Activated naive CD4-positive, alpha-beta T cell treated with anti-CD3 and anti-CD28 coated beads, Interleukin-2, amount 50 U/mL, for 72 hours (primary cell): ENCODE measurements at regions not wholly inside any gene's neighbourhood (a gene's known extent, or its start where the extent isn't known, plus 50 kb on each side); places are given as distances from the start of the nearest gene placed in this dataset.
"Not testable (repeated sequence)": the region's sequence is repeated elsewhere in the genome, so short reads cannot be mapped to it uniquely, and the experiment has no call there.

Experiments used
- ATAC-seq, 2 donors: fragments of 150-1000 bp; cut with Tn5 transposase; 2 replicates each; pipeline ENCODE4 v1.10.0; 2021; ENCODE audit warnings: mild to moderate bottlenecking in 2 of 2, moderate library complexity in 2 of 2
- DNase-seq, 2 donors: peaks; one replicate each; pipeline ENCODE4 v3.0.0; 2021 to 2022; ENCODE audit warnings: low spot score in 2 of 2
- H3K27ac Mint-ChIP-seq, 2 donors: one replicate each; pipeline ENCODE4 v1.8.0; 2022; ENCODE audit warnings: mild to moderate bottlenecking in 2 of 2, mixed read lengths in 2 of 2
- H3K36me3 Mint-ChIP-seq, 2 donors: one replicate each; pipeline ENCODE4 v1.8.0; 2022; ENCODE audit warnings: mixed read lengths in 2 of 2
- H3K9me3 Mint-ChIP-seq, 2 donors: one replicate each; pipeline ENCODE4 v1.8.0; 2022; ENCODE audit warnings: mixed read lengths in 2 of 2

GRCh38 chr2:13212115-13212514, 495.4 kb downstream of the TRIB2 start:
- H3K36me3 Mint-ChIP-seq, result no peaks in the 10 kb centered on the region
- DNase-seq (no peak), ATAC-seq (no peak)
- H3K27ac Mint-ChIP-seq, result no peak overlapping the region
- H3K9me3 Mint-ChIP-seq, result peaks cover 7 to 15% of the 10 kb centered on the region in 2 donors

DNA sequence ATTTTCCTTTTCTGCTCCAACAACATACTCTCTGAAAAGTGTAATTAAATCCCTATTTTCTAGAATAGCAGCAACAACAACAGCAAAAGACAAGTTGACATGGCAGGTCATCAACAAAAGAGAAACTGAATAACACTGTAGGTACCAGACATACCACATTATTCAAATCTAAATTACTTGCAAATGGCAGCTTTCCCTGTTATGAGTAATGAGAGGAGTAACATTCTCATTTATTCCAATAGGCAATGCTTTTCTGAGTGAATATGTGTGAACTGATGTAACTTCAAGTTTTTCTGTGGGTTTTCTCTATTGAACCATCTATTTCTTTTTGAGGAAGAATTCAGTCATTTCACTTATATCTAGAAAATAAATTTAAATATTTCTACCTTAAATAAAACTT, 501.5 kb downstream of the TRIB2 start:
- peaks cover 4 to 10% of the 10 kb centered on the region in 2 donors for H3K9me3 Mint-ChIP-seq
- no peak overlapping the region for H3K27ac Mint-ChIP-seq
- DNase-seq, result no peak
- H3K36me3 Mint-ChIP-seq, result no peaks in the 10 kb centered on the region
- ATAC-seq, result peak in 1 of 2 donors; percentile 51

DNA sequence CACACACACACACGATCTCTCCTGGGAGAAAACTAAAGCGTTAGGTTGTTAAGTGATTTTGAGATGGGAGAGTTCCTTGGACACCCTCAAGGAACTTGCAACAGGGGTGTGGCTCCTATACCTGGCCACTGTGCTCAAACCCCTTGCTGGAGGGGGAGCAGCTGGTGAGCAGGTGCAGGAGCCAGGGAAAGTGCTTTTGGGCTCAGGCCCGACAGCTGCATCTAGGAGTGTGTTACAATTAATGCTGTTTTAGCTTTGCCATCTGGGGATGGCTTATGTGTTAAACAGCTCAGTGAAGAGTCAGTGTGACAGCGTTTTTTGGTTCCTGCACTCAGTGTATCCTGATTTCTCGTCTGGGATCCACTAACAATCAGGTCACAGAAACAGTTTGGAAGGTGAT, 510.8 kb downstream of the TRIB2 start:
- no peaks in the 10 kb centered on the region for H3K36me3 Mint-ChIP-seq
- peaks cover 0 to 3% of the 10 kb centered on the region in 2 donors for H3K9me3 Mint-ChIP-seq
- DNase-seq (no peak), ATAC-seq (no peak)
- no peak overlapping the region for H3K27ac Mint-ChIP-seq

- peaks cover 0 to 3% of the 10 kb centered on the region in 2 donors for H3K9me3 Mint-ChIP-seq
- DNase-seq (no peak), ATAC-seq (no peak)
- H3K36me3 Mint-ChIP-seq, result no peaks in the 10 kb centered on the region
- H3K27ac Mint-ChIP-seq, result no peak overlapping the region
These were observed 513.5 kb downstream of the TRIB2 start for GRCh38 chr2:13230221-13230620.

DNA sequence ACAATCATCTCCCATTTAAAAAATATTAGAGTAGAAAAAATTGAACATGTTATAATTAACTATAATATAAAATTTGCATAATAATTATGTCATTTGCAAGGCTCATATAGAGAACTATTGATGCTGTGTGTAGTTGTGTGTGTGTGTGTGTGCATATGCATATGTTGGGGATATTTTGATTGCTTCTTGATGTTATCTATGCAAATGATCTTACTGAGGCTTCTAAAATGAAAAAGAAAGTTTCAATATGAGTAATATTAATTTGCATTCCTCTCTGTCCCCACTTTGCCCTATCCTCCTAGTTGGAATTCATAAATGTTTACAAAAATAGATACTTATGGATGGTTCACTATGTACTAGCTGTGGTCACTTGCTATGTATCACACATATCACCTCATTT, 523.3 kb downstream of the TRIB2 start:
- Mint-ChIP-seq H3K9me3 (no peaks in the 10 kb centered on the region), H3K27ac (no peak overlapping the region), H3K36me3 (no peaks in the 10 kb centered on the region)
- DNase-seq (no peak), ATAC-seq (no peak)

DNA sequence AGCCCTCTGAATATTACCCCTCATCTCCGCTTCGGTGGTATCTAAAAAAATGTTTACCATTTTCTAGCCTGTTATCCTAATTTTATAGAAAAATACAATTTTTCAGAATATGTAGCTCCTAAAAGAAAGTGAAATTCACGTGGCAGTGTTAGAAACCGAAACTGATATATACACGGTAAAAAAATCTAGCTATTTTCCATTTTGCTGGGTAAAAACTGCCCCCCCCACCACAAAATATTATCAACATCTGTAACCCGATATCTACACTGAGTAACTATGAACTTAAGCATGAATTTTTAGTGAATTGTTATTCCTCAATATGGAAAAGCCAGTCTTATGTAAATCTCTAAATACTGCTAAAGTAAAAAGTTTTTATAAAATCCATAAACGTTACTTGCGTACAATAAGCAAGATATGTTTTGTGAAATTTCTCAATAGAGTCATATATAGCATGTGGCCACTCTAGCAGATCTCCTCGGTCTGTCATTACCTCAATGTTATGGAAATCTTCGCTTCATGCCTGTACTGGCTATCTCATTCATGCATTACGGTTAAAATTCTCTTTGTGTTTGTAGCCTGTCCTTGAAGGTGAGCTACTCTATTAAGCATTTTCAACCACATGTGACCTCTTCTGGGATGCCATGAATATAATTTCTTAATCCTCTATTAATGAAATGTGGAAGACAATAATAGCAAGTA, 524.2 kb downstream of the TRIB2 start:
- DNase-seq, result no peak
- Mint-ChIP-seq H3K27ac (no peak overlapping the region), H3K36me3 (no peaks in the 10 kb centered on the region), H3K9me3 (no peaks in the 10 kb centered on the region)
- no peak for ATAC-seq

DNA sequence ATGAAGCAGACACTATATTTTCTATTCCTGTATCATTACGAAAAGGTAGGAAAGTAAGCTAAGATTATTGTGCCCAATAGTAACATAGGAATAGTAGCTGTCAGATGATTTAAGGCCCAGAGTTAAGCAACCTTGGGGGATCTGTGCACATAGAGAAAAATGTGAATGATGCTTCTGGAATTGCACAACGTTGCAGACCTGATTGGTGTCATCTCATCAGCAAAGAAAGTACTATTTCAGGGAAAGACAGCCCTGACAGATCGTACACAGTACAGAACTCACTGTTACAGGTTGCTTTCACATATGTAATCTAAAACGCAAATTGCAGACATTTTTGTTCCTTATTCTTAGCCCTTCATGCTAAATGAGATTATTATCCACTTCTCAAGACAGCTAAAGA, 535.9 kb downstream of the TRIB2 start:
- Mint-ChIP-seq H3K36me3 (no peaks in the 10 kb centered on the region), H3K9me3 (no peaks in the 10 kb centered on the region), H3K27ac (no peak overlapping the region)
- ATAC-seq (no peak), DNase-seq (no peak)

GRCh38 chr2:13255485-13255884, 538.7 kb downstream of the TRIB2 start:
- H3K9me3 Mint-ChIP-seq, result peaks cover 6 to 7% of the 10 kb centered on the region in 2 donors

GRCh38 chr2:13260402-13260801, 543.7 kb downstream of the TRIB2 start:
- H3K36me3 Mint-ChIP-seq, result no peaks in the 10 kb centered on the region
- DNase-seq, result no peak
- ATAC-seq, result no peak
- H3K27ac Mint-ChIP-seq, result no peak overlapping the region
- H3K9me3 Mint-ChIP-seq, result peaks cover 6 to 7% of the 10 kb centered on the region in 2 donors

More at GRCh38 chr2:13255485-13255884, 538.7 kb downstream of the TRIB2 start:
- DNase-seq (no peak), ATAC-seq (no peak)
- Mint-ChIP-seq H3K36me3 (no peaks in the 10 kb centered on the region), H3K27ac (no peak overlapping the region)

DNA sequence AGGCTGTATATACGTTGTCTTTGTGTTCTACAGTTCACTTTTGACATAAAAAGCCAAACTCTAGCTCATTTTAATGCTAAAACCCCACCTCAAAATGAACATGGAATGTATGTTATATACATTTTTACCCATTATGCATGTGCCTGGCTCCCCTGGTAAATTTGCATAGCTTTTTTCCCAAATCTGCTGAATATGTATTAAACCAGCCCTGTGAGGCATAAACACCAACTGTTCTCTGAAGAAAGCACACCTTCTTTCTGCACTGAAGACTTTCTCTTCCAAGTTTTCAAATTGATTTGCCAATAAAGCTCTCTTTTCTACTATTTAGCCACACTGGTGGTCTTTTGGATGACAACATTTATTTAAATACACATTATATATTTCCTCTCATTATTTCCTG, 549.4 kb downstream of the TRIB2 start:
- Mint-ChIP-seq H3K36me3 (no peaks in the 10 kb centered on the region), H3K9me3 (no peaks in the 10 kb centered on the region), H3K27ac (no peak overlapping the region)
- ATAC-seq (no peak), DNase-seq (no peak)

- Mint-ChIP-seq H3K36me3 (no peaks in the 10 kb centered on the region), H3K27ac (no peak overlapping the region), H3K9me3 (no peaks in the 10 kb centered on the region)
- DNase-seq, result no peak
- ATAC-seq, result no peak
These were observed 568.0 kb downstream of the TRIB2 start for GRCh38 chr2:13284688-13285087.

DNA sequence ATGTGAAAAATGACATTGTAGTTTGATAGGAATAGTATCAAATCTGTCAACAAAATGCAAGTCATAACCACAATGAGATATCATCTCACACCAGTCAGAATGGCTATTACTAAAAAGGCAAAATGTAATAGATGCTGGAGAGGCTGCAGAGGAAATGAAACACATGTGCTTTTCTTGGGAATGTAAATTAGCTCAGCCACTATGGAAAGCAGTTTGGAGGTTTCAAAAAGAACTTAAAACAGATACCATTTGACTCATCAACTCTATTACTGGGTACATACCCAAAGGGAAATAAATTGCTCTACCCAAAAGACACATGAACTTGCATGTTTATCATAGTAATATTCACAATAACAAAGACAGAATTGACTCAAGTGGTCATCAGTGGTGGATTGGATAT, 572.6 kb downstream of the TRIB2 start:
- DNase-seq (no peak), ATAC-seq (no peak)
- Mint-ChIP-seq H3K36me3 (no peaks in the 10 kb centered on the region), H3K9me3 (no peaks in the 10 kb centered on the region), H3K27ac (no peak overlapping the region)

DNA sequence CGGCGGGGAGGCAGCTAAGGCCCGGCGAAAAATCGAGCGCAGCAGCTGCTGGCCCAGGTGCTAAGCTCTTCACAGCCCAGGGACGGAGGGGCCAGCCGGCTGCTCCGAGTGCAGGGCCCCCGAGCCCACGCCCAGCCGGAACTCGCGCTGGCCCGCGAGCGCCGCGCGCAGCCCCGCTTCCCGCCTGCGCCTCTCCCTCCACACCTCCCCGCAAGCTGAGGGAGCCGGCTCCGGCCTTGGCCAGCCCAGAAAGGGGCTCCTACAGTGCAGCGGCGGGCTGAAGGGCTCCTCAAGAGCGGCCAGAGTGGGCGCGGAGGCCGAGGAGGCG, 591.7 kb downstream of the TRIB2 start:
- not testable (repeated sequence) for ATAC-seq, H3K36me3 Mint-ChIP-seq, DNase-seq, H3K27ac Mint-ChIP-seq
- H3K9me3 Mint-ChIP-seq, result peaks cover 10 to 11% of the 10 kb centered on the region in 2 donors

DNA sequence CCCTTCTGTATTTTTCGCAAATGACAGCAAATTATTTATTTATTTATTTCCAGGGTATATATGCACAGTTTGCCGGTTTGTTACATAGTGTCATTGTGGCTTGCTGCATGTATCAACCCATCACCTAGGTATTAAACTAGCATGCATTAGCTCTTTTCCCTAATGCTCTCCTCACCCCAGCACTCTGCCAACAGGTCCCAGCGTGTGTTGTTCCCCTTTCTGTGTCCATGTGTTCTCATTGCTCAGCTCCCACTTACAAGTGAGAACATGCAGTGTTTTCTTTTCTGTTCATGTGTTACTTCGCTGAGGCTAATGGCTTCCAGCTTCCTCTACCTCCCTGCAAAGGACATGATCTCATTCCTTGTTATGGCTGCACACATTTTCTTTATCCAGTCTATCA, 592.3 kb downstream of the TRIB2 start:
- ATAC-seq, result no peak
- H3K9me3 Mint-ChIP-seq, result peaks cover 12 to 15% of the 10 kb centered on the region in 2 donors
- H3K27ac Mint-ChIP-seq, result no peak overlapping the region
- DNase-seq, result no peak
- H3K36me3 Mint-ChIP-seq, result no peaks in the 10 kb centered on the region

DNA sequence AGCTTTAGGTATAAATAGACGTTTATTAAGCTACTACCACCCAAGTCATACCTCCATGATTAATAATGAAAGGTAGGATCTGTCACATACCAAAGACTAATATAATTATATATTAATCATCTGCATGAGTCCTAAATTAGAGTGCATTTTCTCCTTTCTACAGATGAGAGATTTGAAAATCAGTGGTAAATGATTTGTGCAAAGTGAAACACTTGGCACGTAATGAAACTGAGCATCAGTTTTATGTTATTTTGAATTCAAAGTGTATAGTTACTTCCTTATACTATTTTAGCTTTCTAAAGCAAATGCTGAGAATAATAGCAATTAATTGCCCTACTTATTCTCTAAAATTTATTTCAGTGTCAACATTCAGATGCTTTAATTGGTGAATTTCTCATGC, 615.3 kb downstream of the TRIB2 start:
- no peaks in the 10 kb centered on the region for H3K36me3 Mint-ChIP-seq
- H3K27ac Mint-ChIP-seq, result no peak overlapping the region
- no peak for DNase-seq

DNA sequence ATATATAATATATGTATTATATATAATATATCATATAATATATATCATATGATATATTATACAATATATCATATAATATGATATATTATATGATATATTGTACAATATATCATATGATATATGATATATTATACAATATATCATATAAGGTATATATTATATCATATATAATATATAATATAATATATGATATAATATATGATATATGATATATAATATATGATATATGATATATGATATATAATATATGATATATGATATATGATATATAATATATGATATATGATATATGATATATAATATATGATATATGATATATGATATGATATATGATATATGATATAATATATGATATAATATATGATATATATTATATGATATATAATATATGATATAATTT, 617.3 kb downstream of the TRIB2 start:
- not testable (repeated sequence) for H3K27ac Mint-ChIP-seq, H3K36me3 Mint-ChIP-seq
- H3K9me3 Mint-ChIP-seq, result peaks cover 5 to 16% of the 10 kb centered on the region in 2 donors

More for the DNA sequence above, 615.3 kb downstream of the TRIB2 start:
- H3K9me3 Mint-ChIP-seq, result peaks cover 5 to 11% of the 10 kb centered on the region in 2 donors
- ATAC-seq, result no peak

GRCh38 chr2:13334545-13334944, 617.8 kb downstream of the TRIB2 start:
- H3K27ac Mint-ChIP-seq, result no peak overlapping the region
- ATAC-seq (no peak), DNase-seq (no peak)
- H3K36me3 Mint-ChIP-seq, result no peaks in the 10 kb centered on the region
- peaks cover 5 to 16% of the 10 kb centered on the region in 2 donors for H3K9me3 Mint-ChIP-seq

More for the DNA sequence above, 617.3 kb downstream of the TRIB2 start:
- ATAC-seq, DNase-seq: not testable (repeated sequence)

DNA sequence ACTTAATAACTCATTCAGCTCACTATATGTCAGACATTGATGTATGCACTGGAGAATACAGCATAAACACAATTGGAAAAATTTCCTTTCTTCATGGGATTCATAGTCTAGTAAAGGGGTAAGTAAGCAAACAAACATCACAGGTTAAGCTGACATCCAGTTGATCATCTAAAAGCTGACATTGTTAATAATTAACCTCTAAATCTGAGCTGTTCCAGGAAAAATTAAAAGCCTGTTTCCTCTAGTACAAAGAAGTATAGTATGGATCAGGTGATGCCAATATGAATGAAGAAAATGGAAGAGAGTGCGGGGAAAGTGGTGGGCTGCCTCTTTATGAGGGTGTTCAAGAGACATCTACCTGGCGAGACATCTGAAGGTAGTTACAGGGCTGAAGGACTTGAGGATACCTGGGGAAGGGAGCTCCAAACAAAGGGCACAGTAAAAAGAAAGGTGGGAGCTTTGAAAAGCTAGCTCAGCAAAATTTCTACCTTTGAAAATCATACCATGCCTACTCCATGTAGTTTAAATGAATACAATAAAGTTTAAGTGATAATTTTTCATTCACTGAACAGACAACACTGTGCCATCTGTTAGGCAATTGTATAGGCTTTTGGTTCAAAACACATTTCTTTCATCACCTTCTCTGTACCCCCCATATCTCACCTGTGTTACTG, 619.3 kb downstream of the TRIB2 start:
- Mint-ChIP-seq H3K9me3 (peaks cover 5 to 16% of the 10 kb centered on the region in 2 donors), H3K27ac (no peak overlapping the region), H3K36me3 (no peaks in the 10 kb centered on the region)
- ATAC-seq, result no peak
- DNase-seq, result no peak
